OCI-LY1 (cell line): ENCODE measurements at regions not wholly inside any gene's neighbourhood (a gene's known extent, or its start where the extent isn't known, plus 50 kb on each side); places are given as distances from the start of the nearest gene placed in this dataset.

Experiments used
- H2AFZ ChIP-seq: fragments of 200-600 bp; sonication (generic), shearing (Covaris generic); 2 replicates; pipeline ENCODE4 v1.6.0; 2014; ENCODE audit warnings: antibody characterized with exemption, mild to moderate bottlenecking, low read length
- H3F3A ChIP-seq: fragments of 200-600 bp; sonication (generic), shearing (Covaris generic); 2 replicates; pipeline ENCODE4 v1.6.0; 2014; ENCODE audit warnings: mild to moderate bottlenecking, antibody characterized with exemption, low read length, moderate library complexity; ENCODE audit not compliant: insufficient read depth
- H3K27ac ChIP-seq: fragments of 200-600 bp; sonication (generic); 2 replicates; pipeline ENCODE4 v1.5.1; 2014; ENCODE audit warnings: low read length, mixed run types, mild to moderate bottlenecking, low read depth; ENCODE audit not compliant: poor library complexity, severe bottlenecking
- H3K27me3 ChIP-seq: fragments of 200-600 bp; sonication (generic); 2 replicates; pipeline ENCODE4 v1.6.0; 2014; ENCODE audit warnings: antibody characterized with exemption, mild to moderate bottlenecking, low read length, moderate library complexity; ENCODE audit not compliant: insufficient read depth
- H3K36me3 ChIP-seq: fragments of 200-600 bp; sonication (generic); 2 replicates; pipeline ENCODE4 v1.6.1; 2014; ENCODE audit warnings: mild to moderate bottlenecking, antibody characterized with exemption, low read length, moderate library complexity, mixed read lengths; ENCODE audit not compliant: insufficient read depth
- H3K4me1 ChIP-seq: fragments of 200-600 bp; sonication (generic); 2 replicates; pipeline ENCODE4 v1.5.1; 2014; ENCODE audit warnings: mild to moderate bottlenecking, low read length, moderate library complexity; ENCODE audit not compliant: insufficient read depth, severe bottlenecking
- H3K4me2 ChIP-seq: fragments of 200-600 bp; sonication (generic), shearing (Covaris generic); 2 replicates; pipeline ENCODE4 v1.6.1; 2014; ENCODE audit warnings: low read length
- H3K4me3 ChIP-seq: fragments of 200-600 bp; sonication (generic); 2 replicates; pipeline ENCODE4 v1.5.1; 2014; ENCODE audit warnings: low read length, low read depth, mild to moderate bottlenecking, mixed read lengths; ENCODE audit not compliant: poor library complexity, severe bottlenecking
- H3K79me2 ChIP-seq: fragments of 200-600 bp; shearing (Covaris generic); 2 replicates; pipeline ENCODE4 v1.6.1; 2016; ENCODE audit warnings: mixed run types, low read length, mixed read lengths; ENCODE audit not compliant: insufficient read depth
- H3K9ac ChIP-seq: fragments of 200-600 bp; sonication (generic), shearing (Covaris generic); 2 replicates; pipeline ENCODE4 v1.6.1; 2014; ENCODE audit warnings: mild to moderate bottlenecking, low read length, mixed read lengths
- H3K9me2 ChIP-seq: fragments of 200-600 bp; sonication (generic), shearing (Covaris generic); 2 replicates; pipeline ENCODE4 v1.6.1; 2014; ENCODE audit warnings: low read depth, mild to moderate bottlenecking, low read length, mixed read lengths
- H3K9me3 ChIP-seq: fragments of 200-600 bp; shearing (Covaris generic); 2 replicates; pipeline ENCODE4 v1.6.1; 2014; ENCODE audit warnings: low read length, mixed read lengths
- H4K20me1 ChIP-seq: fragments of 200-600 bp; sonication (generic), shearing (Covaris generic); 2 replicates; pipeline ENCODE4 v1.6.0; 2016; ENCODE audit warnings: mild to moderate bottlenecking, low read length; ENCODE audit not compliant: insufficient read depth
- CTCF ChIP-seq: fragments of 200-600 bp; sonication (generic), shearing (Covaris generic); IDR thresholded peaks from 2 replicates; pipeline ENCODE4 v1.5.1; 2017; ENCODE audit warnings: mild to moderate bottlenecking, antibody characterized with exemption, low read length, moderate library complexity, mixed read lengths
- EZH2 ChIP-seq: fragments of 200-600 bp; sonication (generic), shearing (Covaris generic); IDR thresholded peaks from 2 replicates; pipeline ENCODE4 v1.8.0; 2017; ENCODE audit warnings: borderline replicate concordance, mixed run types, mild to moderate bottlenecking, antibody characterized with exemption, low read length, moderate library complexity, mixed read lengths

DNA sequence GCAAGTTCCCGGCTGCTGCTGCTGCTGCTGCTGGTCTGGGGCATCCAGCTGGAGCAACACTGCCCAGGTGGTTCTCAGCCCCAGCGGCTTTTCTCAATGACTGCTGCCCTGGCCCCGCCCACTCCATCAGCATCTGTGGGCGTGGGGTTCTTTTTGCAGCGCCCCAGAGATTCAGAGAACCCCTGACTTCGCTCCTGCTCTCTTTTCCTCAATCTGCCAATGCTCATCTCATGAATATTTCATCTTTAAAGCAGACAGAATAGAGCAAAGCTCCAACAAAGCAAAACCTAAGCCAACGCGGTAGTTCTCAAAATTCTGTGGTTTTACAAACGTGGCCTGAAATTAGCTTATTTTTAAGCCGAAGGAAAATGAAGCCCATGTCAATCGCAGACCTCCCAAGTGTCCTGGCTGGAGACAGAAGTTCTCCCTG lies 363.6 kb downstream of the CTTN start:
- no peak overlapping the region for H3K4me2 ChIP-seq
- H3K4me3 ChIP-seq, result no peak overlapping the region
- no peak overlapping the region for H3K27ac ChIP-seq
- TF ChIP-seq EZH2 (no peak), CTCF (no peak)
- no peaks in the 10 kb centered on the region for H3K36me3 ChIP-seq
- H2AFZ ChIP-seq, result no peak overlapping the region
- no peaks in the 10 kb centered on the region for H3K4me1 ChIP-seq
- H3K9me3 ChIP-seq, result no peaks in the 10 kb centered on the region
- no peaks in the 10 kb centered on the region for H3K79me2 ChIP-seq
- H3K9ac ChIP-seq, result no peak overlapping the region
- H3K27me3 ChIP-seq, result no peaks in the 10 kb centered on the region
- H3F3A ChIP-seq, result no peaks in the 10 kb centered on the region
- no peaks in the 10 kb centered on the region for H4K20me1 ChIP-seq
- no peaks in the 10 kb centered on the region for H3K9me2 ChIP-seq

DNA sequence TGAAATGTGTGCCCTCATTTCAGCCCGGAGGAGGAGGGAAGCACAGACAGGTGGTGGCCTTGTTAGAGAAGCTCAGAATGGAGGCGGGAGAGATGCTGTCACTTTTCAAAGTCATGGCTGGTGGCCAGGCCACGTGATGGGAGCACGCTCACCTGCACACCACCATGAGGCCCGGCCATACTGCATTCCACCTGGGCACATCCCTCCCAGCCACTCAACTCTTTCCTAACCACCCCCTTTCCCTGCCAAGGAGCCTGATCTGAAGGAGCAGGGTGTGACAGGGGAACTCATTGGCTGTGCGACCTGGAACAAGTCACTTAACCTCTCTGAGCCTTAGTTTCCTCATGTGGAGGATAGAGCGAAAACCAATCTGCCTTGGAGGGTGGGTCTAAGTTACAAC lies 364.5 kb downstream of the CTTN start:
- no peaks in the 10 kb centered on the region for H3K4me1 ChIP-seq
- no peaks in the 10 kb centered on the region for H3K9me3 ChIP-seq
- TF ChIP-seq EZH2 (no peak), CTCF (no peak)
- H2AFZ ChIP-seq, result no peak overlapping the region
- H3K79me2 ChIP-seq, result no peaks in the 10 kb centered on the region
- H4K20me1 ChIP-seq, result no peaks in the 10 kb centered on the region
- no peaks in the 10 kb centered on the region for H3K36me3 ChIP-seq
- H3F3A ChIP-seq, result no peaks in the 10 kb centered on the region
- no peaks in the 10 kb centered on the region for H3K27me3 ChIP-seq
- H3K9me2 ChIP-seq, result no peaks in the 10 kb centered on the region
- no peak overlapping the region for H3K9ac ChIP-seq
- no peak overlapping the region for H3K4me3 ChIP-seq
- H3K27ac ChIP-seq, result no peak overlapping the region
- no peak overlapping the region for H3K4me2 ChIP-seq

DNA sequence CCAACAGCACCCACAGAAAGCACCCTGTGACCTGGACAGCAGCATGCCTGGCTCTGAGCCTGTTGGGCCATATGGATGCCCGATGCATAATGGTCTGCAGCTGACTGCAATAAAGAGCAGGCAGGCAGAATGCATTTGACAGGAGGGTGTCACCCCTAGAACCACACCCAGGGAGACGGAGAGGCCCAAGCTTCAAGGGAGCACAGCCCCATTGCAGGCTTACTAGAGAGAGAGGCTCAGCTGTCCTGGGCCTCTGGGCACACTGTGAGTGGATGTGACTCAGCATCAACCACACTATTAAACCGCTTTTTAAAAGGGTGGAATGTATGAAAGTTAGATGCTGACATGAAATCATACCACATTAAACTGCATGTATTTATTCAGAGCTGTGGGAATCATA lies 365.3 kb downstream of the CTTN start:
- no peak overlapping the region for H3K4me3 ChIP-seq

More for the DNA sequence above, 365.3 kb downstream of the CTTN start:
- no peak overlapping the region for H3K4me2 ChIP-seq
- no peaks in the 10 kb centered on the region for H4K20me1 ChIP-seq
- H3K9me2 ChIP-seq, result no peaks in the 10 kb centered on the region
- no peaks in the 10 kb centered on the region for H3K9me3 ChIP-seq
- no peaks in the 10 kb centered on the region for H3K36me3 ChIP-seq
- no peak for TF ChIP-seq EZH2
- no peak for TF ChIP-seq CTCF
- H2AFZ ChIP-seq, result no peak overlapping the region
- H3K27me3 ChIP-seq, result no peaks in the 10 kb centered on the region
- no peaks in the 10 kb centered on the region for H3F3A ChIP-seq
- no peak overlapping the region for H3K27ac ChIP-seq
- H3K79me2 ChIP-seq, result no peaks in the 10 kb centered on the region
- H3K4me1 ChIP-seq, result no peaks in the 10 kb centered on the region
- H3K9ac ChIP-seq, result no peak overlapping the region
